Adrenal gland (tissue), 5 donors: ENCODE measurements at regions not wholly inside any gene's neighbourhood (a gene's known extent, or its start where the extent isn't known, plus 50 kb on each side); places are given as distances from the start of the nearest gene placed in this dataset.

Source experiments
- CTCF ChIP-seq, 6 experiments: fragments of 450-650 bp in 4 of 6; fragments of 200-600 bp in 2 of 6; sonication (generic) in 1 of 6; IDR thresholded peaks; 1 replicate in 5 of 6; 2 replicates in 1 of 6; pipeline versions ENCODE4 v1.5.1 to v1.8.0; 2016 to 2021; ENCODE audit warnings: antibody characterized with exemption in 6 of 6, mild to moderate bottlenecking in 2 of 6, moderate library complexity in 1 of 6
- POLR2A ChIP-seq, 2 donors: fragments of 450-650 bp; IDR thresholded peaks; one replicate each; pipeline ENCODE4 v1.6.1; 2017; ENCODE audit warnings: antibody characterized with exemption in 2 of 2, mild to moderate bottlenecking in 2 of 2, moderate library complexity in 1 of 2
- donor health status: DM: no; HTN: no; CAD: no.

DNA sequence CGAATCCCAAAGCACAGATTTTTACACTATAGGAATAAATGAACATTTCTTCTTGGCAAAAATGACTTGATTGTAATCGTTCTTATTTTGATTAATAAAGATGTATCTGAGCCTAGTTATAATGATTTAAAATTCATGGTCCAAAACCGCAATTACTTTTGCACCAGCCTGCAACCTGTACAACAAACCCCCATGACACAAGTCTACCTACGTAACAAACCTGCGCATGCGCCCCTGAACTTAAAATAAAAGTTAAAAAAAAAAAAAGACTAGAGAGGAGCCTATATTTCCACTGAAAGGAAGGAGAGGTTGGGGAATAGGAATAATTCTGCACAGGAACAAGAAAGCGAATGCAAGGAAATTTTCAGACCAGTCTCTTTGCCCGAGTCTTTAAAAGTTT, 145.2 kb downstream of the SCARB1 start:
- TF ChIP-seq CTCF (IDR thresholded peaks at IDR 0.05) (no peak), POLR2A (IDR thresholded peaks at IDR 0.05) (no peak)
